ENCODE measurements at regions not wholly inside any gene's neighbourhood (a gene's known extent, or its start where the extent isn't known, plus 50 kb on each side); places are given as distances from the start of the nearest gene placed in this dataset.
A peak's percentile ranks its signal among the peaks of the same experiment; 100 is the strongest.
"Not testable (repeated sequence)": the region's sequence is repeated elsewhere in the genome, so short reads cannot be mapped to it uniquely, and the experiment has no call there.

DNA sequence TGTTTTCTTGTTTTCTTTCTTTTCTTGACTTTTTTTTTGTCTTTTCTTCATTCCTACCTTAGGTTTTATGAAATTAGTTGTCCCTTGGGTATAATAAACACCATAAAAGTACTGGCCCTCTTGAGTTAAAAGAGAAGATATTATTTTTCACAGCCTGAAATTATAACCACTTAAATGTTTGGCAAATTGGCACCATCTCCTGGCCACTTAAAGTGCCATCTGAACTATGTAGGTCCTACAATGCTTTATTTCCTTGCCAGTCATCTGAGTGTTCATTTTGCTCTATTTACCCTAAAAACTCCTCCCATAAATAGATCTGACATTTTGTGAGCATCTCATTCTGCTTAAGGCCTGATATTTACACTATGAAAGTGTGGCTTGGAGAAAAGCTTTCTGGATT is 98.9 kb upstream of the PRKCQ start:
- DNase-seq = no peak
- peaks cover 4% of the 10 kb centered on the region for H3K27me3 ChIP-seq (ENCODE audit: control insufficient read depth, insufficient read depth, low read length, poor library complexity, severe bottlenecking)
- Mint-ChIP-seq H3K4me3 (no peak overlapping the region), H3K9me3 (no peaks in the 10 kb centered on the region), H3K27ac (no peak overlapping the region), H3K36me3 (ENCODE audit: low read depth) (no peaks in the 10 kb centered on the region), H3K4me1 (no peaks in the 10 kb centered on the region), H3K27me3 (ENCODE audit: insufficient read depth) (peaks cover 2% of the 10 kb centered on the region)
- H3K9me3 ChIP-seq (ENCODE audit: control insufficient read depth, low read length) = no peaks in the 10 kb centered on the region
- H3K4me1 ChIP-seq (ENCODE audit: control insufficient read depth, insufficient read depth, low read length) = no peaks in the 10 kb centered on the region
- no peaks in the 10 kb centered on the region for H3K36me3 ChIP-seq (ENCODE audit: control insufficient read depth, insufficient read depth, low read length)
- H3K4me3 ChIP-seq (ENCODE audit: low read length) = no peak overlapping the region
- no peak overlapping the region for H3K9ac ChIP-seq (ENCODE audit: extremely low read depth, low read length, poor library complexity, severe bottlenecking)
- TF ChIP-seq, protein P1, sequence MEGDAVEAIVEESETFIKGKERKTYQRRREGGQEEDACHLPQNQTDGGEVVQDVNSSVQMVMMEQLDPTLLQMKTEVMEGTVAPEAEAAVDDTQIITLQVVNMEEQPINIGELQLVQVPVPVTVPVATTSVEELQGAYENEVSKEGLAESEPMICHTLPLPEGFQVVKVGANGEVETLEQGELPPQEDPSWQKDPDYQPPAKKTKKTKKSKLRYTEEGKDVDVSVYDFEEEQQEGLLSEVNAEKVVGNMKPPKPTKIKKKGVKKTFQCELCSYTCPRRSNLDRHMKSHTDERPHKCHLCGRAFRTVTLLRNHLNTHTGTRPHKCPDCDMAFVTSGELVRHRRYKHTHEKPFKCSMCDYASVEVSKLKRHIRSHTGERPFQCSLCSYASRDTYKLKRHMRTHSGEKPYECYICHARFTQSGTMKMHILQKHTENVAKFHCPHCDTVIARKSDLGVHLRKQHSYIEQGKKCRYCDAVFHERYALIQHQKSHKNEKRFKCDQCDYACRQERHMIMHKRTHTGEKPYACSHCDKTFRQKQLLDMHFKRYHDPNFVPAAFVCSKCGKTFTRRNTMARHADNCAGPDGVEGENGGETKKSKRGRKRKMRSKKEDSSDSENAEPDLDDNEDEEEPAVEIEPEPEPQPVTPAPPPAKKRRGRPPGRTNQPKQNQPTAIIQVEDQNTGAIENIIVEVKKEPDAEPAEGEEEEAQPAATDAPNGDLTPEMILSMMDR (conservative IDR thresholded peaks at IDR 0.05) = no peak
- H3K27ac ChIP-seq (ENCODE audit: low read depth, low read length) = no peak overlapping the region

DNA sequence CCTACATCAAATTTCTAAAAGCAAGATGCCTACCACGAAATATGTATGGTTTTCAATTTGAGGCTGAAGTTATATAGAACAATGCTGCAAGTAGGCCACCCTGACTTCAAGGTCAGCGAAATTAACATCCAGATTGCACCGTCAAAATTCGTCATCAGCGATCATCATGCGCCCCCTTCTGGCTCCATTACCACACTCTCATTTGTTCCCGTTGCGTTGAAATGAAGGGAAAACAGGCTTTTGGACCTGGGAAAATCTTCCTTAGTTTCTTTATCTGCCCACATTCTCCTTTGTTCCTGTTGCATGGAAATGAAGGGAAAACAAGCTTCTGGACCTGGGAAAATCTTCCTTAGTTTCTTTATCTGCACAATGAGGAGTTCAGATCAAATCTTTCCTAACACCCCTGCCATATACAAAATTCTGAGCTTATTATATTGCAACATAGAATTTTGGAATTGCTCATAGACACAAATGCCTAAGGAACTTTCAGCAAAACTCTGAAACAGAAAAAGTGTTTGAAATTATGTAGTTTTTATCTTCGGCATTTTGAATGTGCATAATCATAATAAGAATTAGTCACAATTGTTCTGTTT is 98.2 kb upstream of the PRKCQ start:
- H3K36me3 Mint-ChIP-seq (ENCODE audit: low read depth) = no peaks in the 10 kb centered on the region
- Histone ChIP-seq H3K27me3 (ENCODE audit: control insufficient read depth, insufficient read depth, low read length, poor library complexity, severe bottlenecking) (peaks cover 4% of the 10 kb centered on the region), H3K27ac (ENCODE audit: low read depth, low read length) (no peak overlapping the region), H3K4me1 (ENCODE audit: control insufficient read depth, insufficient read depth, low read length) (no peaks in the 10 kb centered on the region), H3K4me3 (ENCODE audit: low read length) (no peak overlapping the region), H3K9ac (ENCODE audit: extremely low read depth, low read length, poor library complexity, severe bottlenecking) (no peak overlapping the region), H3K9me3 (ENCODE audit: control insufficient read depth, low read length) (no peaks in the 10 kb centered on the region), H3K36me3 (ENCODE audit: control insufficient read depth, insufficient read depth, low read length) (no peaks in the 10 kb centered on the region)
- 8 to 16% methylated on average over 6 to 9 of the region's 9 CpGs for whole genome bisulfite sequencing, 2 experiments (ENCODE audit: insufficient coverage in 1 of 2, insufficient read length in 1 of 2)
- H3K27ac Mint-ChIP-seq = no peak overlapping the region
- no peaks in the 10 kb centered on the region for H3K9me3 Mint-ChIP-seq
- H3K27me3 Mint-ChIP-seq (ENCODE audit: insufficient read depth) = peaks cover 2% of the 10 kb centered on the region
- TF ChIP-seq, protein P1 (conservative IDR thresholded peaks at IDR 0.05) = peak; percentile 90
- peak; percentile 86 for DNase-seq
- no peaks in the 10 kb centered on the region for H3K4me1 Mint-ChIP-seq
- no peak overlapping the region for H3K4me3 Mint-ChIP-seq

DNA sequence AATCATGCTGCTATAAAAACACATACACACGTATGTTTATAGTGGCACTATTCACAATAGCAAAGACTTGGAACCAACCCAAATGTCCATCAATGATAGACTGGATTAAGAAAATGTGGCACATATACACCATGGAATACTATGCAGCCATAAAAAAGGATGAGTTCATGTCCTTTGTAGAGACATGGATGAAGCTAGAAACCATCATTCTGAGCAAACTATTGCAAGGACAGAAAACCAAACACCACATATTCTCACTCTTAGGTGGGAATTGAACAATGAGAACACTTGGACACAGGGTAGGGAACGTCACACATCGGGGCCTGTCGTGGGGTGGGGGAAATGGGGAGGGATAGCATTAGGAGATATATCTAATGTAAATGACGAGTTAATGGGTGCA is 97.1 kb upstream of the PRKCQ start:
- not testable (repeated sequence) for H3K9me3 ChIP-seq (ENCODE audit: control insufficient read depth, low read length); H3K4me3 Mint-ChIP-seq; H3K4me1 ChIP-seq (ENCODE audit: control insufficient read depth, insufficient read depth, low read length); H3K4me3 ChIP-seq (ENCODE audit: low read length); H3K36me3 ChIP-seq (ENCODE audit: control insufficient read depth, insufficient read depth, low read length); H3K27me3 Mint-ChIP-seq (ENCODE audit: insufficient read depth); H3K4me1 Mint-ChIP-seq; H3K27ac ChIP-seq (ENCODE audit: low read depth, low read length); H3K27me3 ChIP-seq (ENCODE audit: control insufficient read depth, insufficient read depth, low read length, poor library complexity, severe bottlenecking); H3K9me3 Mint-ChIP-seq; H3K36me3 Mint-ChIP-seq (ENCODE audit: low read depth); DNase-seq; H3K27ac Mint-ChIP-seq; H3K9ac ChIP-seq (ENCODE audit: extremely low read depth, low read length, poor library complexity, severe bottlenecking)
- 92% methylated on average over 3 of the region's 5 CpGs; no CpG with 5 or more reads in 1 of the 2 experiments for WGBS, 2 experiments (ENCODE audit: insufficient coverage in 1 of 2, insufficient read length in 1 of 2)

DNA sequence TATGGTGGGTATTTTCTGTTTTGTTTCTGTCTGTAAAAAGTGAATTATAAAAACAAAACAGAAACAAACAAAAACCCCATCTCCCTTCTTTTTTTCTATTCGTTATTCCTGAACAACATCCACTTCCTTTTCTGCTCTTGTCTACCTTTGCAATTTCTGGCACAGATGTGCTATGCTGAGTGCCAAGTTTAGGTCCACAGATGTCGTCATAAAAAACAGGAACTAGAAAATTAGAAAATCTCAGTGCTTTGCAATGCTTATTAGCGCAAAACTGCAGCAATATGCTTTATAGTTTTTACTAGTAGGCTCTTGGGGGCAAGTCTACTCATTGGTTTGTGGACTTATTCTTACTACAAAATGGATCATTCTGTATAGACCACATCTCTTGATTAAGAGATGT is 94.2 kb upstream of the PRKCQ start:
- 88 to 91% methylated on average over 1 to 3 of the region's 3 CpGs for WGBS, 2 experiments (ENCODE audit: insufficient coverage in 1 of 2, insufficient read length in 1 of 2)
- no peak overlapping the region for H3K27ac Mint-ChIP-seq
- H3K27me3 ChIP-seq (ENCODE audit: control insufficient read depth, insufficient read depth, low read length, poor library complexity, severe bottlenecking) = no peaks in the 10 kb centered on the region
- H3K9me3 ChIP-seq (ENCODE audit: control insufficient read depth, low read length) = no peaks in the 10 kb centered on the region
- TF ChIP-seq, protein P1 (conservative IDR thresholded peaks at IDR 0.05) = no peak
- no peaks in the 10 kb centered on the region for H3K4me1 ChIP-seq (ENCODE audit: control insufficient read depth, insufficient read depth, low read length)
- no peak for DNase-seq
- H3K4me1 Mint-ChIP-seq = no peaks in the 10 kb centered on the region
- no peaks in the 10 kb centered on the region for H3K36me3 ChIP-seq (ENCODE audit: control insufficient read depth, insufficient read depth, low read length)
- H3K9me3 Mint-ChIP-seq = no peaks in the 10 kb centered on the region
- H3K27ac ChIP-seq (ENCODE audit: low read depth, low read length) = no peak overlapping the region
- no peak overlapping the region for H3K4me3 ChIP-seq (ENCODE audit: low read length)
- H3K9ac ChIP-seq (ENCODE audit: extremely low read depth, low read length, poor library complexity, severe bottlenecking) = no peak overlapping the region
- peaks cover 2% of the 10 kb centered on the region for H3K27me3 Mint-ChIP-seq (ENCODE audit: insufficient read depth)
- H3K36me3 Mint-ChIP-seq (ENCODE audit: low read depth) = no peaks in the 10 kb centered on the region
- H3K4me3 Mint-ChIP-seq = no peak overlapping the region

Measured in endodermal cell (in vitro differentiated cells).